GM21529 (cell line): ENCODE measurements at regions not wholly inside any gene's neighbourhood (a gene's known extent, or its start where the extent isn't known, plus 50 kb on each side); places are given as distances from the start of the nearest gene placed in this dataset.

ENCODE experiments used
- ATAC-seq: cut with Tn5 transposase; IDR thresholded peaks from one replicate; pipeline ENCODE4 v1.9.1; 2021; ENCODE audit not compliant: unreplicated experiment

DNA sequence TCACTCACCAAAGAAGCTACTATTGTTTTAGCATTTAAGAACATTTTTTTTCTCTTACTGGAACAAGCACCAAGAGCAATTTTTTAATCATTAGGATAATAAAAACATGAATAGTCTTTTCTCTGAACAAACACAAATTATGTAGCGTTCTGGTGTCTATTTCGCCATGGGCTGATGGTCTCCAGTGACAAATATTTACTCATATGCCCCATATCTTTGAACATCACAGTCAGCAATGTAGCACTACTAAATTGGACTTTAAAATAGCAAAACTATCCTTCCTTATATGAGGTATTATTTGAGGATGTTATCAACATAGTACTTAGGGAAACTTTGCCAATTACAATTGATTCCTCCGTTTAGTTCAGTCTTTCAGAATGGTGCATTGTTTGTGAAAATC lies 1326.0 kb upstream of the ZEB2 start:
- no peak for ATAC-seq

DNA sequence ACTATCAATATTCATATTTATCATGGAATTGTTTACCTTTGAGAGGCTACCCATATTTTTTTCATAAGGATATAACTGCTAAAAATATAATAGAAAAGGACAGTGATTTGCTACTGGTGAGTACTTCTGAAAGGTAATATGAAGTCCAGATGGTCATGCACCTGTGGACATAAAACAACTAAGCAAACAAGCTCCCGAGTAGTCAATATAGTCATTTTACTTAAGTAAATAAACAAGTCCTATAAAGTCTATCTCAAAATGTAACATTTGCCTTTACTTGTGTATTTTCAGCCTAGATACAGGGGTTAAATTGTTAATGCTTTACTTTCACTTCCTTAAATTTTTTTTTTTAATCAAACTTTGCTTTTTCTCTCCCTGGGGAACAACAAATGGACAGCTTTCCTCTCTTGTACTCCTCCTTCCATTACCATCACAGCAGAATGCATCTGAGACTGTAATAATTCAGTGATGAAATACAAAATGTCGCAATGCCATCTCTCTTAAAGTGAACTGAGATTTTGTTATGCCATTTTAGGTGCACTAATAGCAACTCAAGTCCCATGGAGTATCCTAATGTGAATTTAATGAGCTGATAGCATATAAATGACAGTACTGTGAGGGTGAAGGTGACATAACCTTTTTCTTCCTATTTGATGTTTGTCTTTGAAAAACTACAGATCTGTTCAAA lies 1325.4 kb upstream of the ZEB2 start:
- ATAC-seq, result no peak

GRCh38 chr2:145841973-145842372 lies 1322.1 kb upstream of the ZEB2 start:
- no peak for ATAC-seq

DNA sequence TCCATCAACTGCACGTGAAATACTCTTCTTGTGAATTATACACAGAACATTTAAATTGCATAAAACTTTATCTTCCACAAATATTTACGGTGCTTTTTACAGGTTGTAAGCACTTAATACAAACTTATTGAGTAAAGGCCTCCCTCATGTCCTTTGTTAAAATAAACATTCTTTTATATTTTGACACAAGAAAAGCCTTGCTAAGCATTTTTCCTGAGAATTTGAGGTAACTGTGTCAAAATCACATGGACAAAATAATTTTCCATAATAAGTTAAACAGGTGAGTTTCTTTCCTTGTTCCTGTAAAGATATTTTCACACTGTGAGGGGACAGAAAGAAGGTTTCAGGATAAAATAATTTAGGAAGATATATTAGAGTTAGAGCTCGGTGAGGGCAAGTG lies 1317.1 kb upstream of the ZEB2 start:
- no peak for ATAC-seq

DNA sequence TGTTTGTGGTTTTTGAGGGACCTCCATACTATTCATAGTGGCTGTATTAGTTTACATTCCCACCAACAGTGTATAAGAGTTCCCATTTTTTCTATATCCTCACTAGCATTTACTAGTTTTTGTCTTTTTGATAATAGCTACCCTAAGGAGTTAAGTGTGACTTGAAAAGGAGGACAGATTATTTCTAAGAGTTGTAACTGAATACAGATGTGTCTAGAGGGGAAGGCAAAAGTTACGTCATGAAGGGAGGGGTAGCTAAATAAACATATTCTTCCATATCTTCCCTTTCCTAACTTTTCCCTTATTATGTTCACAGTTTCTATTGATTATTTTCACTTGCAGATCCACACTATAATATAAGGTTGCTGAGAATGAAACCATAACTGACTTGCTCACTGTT lies 1315.7 kb upstream of the ZEB2 start:
- ATAC-seq, result no peak

- no peak for ATAC-seq
These were observed 1312.8 kb upstream of the ZEB2 start for GRCh38 chr2:145832681-145833080.

- ATAC-seq, result no peak
These were observed 1310.0 kb upstream of the ZEB2 start for GRCh38 chr2:145829931-145830330.

DNA sequence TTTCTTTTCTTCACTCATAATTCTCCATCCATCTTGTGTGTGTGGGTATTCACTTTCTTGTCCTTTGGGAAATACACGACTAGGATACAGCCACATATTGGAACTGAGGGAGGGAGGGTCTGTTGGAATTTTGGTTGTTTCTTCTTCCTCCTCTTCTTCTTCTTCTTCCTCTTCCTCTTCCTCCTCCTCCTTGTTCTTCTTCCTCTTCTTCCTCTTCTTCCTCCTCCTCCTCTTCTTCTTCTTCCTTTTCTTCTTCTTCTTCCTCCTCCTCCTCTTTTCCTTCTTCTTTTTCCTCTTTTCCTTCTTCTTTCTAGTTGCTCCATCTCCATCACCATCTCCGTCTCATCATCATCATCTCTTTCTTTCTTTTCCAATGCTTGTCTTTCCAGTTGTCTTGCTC lies 1307.3 kb upstream of the ZEB2 start:
- ATAC-seq, result no peak

GRCh38 chr2:145824384-145824783 lies 1304.5 kb upstream of the ZEB2 start:
- ATAC-seq, result no peak

DNA sequence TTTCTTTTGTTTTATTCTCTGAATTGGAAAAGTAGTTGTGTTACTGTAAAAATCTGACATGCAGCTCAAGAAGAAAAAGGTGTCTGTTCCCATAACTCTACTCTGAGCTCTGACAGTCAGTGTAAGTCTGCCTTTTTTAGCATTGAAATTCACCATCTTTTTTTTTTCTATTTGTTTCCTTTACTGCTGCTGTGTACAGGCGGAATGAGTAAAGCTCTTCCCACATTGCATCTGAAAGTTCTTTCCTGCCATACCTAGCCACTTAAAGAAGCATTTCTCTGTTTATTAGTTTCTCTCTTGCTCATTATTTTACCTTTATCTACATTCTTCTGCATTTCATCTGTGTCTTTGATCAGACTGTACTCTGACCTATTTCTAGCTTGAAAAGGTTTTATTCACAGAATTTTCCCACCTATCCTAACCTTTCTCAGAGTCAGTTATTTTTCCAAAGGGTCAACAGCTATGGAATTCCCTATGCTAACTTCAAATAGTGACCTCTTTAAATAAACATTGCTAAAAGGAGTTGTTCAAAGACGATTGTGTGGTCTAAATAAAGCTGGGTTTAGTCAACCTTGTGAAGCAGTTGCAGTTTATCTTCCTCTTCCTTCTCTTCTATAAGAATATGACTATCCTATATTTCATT lies 1303.1 kb upstream of the ZEB2 start:
- no peak for ATAC-seq

DNA sequence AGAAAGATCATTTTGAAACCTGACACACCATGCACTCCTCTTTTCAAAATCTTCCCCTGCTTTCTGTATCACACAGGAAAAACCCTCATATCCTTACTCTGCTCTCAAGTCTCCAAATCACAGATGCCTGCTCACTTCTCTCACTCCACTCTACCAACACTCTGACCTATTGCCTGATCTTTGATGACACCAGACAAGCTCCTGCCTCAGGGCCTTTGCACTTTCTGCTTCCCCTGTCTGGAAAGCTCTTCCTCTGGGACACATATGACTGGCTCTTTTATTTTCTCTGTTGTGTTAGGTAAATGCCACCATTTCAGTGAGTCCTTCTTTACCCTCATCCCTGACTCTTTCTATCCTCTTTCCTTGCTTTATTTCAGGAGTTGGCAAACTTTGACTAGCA lies 1300.7 kb upstream of the ZEB2 start:
- ATAC-seq, result no peak

GRCh38 chr2:145818890-145819504 lies 1299.1 kb upstream of the ZEB2 start:
- no peak for ATAC-seq

DNA sequence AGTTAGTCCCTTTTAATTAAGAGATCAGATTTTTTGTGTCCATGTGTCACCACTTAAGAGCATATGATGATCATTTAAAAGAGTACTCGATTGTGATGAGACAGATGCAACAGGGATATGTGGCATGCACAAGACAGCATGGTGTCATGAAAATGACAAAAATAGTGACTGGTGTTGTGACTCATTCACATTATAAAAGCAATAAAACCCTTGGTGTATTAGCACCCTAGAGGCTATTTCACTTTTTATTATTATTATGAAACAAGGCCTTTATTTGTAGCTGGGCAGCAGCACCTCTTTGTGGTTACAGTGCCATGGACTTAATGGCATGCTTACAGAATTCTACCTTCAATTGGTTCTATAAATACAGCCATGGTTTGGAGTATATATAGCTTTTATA lies 1296.0 kb upstream of the ZEB2 start:
- ATAC-seq, result no peak

DNA sequence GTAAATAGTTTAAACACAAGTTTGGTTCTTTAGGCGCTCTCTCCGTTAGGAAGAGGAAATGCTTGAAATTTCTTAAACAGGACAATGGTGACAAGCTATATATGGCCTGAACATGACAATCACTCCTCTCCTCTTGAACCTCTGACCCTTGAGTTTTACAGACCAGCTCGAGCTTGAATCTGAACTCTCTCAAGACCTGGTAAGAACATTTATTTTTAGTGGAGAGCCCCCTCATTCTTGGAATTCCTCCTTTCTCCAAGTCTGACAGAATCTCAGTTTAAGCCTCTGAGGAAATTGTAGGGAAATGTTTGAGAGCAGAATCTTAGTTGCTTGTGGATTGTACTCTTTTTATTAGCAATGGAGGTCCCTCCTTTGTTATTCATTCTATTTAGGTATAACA lies 1293.6 kb upstream of the ZEB2 start:
- ATAC-seq, result no peak

- no peak for ATAC-seq
These were observed 1292.2 kb upstream of the ZEB2 start for GRCh38 chr2:145812165-145812554.

GRCh38 chr2:145811276-145812164 lies 1291.6 kb upstream of the ZEB2 start:
- no peak for ATAC-seq

- no peak for ATAC-seq
These were observed 1288.0 kb upstream of the ZEB2 start for GRCh38 chr2:145807968-145808367.

- no peak for ATAC-seq
These were observed 1287.6 kb upstream of the ZEB2 start for GRCh38 chr2:145807554-145807953.

DNA sequence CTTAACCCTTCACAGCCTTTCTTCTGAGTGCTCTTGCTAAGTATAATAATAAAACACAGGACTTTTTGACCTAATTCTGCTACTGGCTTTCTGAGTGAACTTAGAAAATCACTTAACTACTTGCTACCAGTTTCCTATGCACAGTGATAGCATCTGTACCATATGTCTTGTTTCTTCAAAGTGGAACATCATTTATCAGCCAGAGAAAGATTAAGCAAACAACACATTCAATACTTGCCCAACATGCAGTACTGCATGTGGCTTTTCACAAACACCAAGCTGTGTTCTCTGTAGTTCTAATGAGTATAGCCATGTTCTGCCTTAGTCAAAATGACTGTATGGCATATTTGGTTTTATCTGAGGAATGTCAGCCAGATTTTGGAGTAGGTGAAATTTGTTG lies 1286.6 kb upstream of the ZEB2 start:
- ATAC-seq, result no peak

- no peak for ATAC-seq
These were observed 1282.2 kb upstream of the ZEB2 start for GRCh38 chr2:145802133-145802532.

DNA sequence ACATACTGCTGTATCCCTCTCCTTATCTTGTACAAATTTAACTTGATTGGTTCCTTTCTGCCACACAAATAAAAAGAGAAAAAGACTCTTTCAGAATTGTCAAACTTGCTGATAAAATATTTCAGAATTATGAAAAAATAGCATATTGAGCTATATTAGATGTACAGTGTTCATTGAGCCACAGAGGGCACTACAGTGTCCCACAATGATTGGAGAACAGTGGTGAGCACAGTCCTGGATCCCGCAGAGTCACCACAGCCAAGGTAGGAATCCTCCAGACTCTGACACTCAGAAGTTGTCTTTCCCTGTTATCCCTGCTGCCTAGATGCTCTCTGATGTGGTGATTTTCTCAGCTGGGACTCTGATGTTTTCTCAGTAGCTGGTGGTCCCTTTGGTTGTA lies 1281.3 kb upstream of the ZEB2 start:
- ATAC-seq, result no peak
